HG02973 (cell line): ENCODE measurements at regions not wholly inside any gene's neighbourhood (a gene's known extent, or its start where the extent isn't known, plus 50 kb on each side); places are given as distances from the start of the nearest gene placed in this dataset.
"Not testable (repeated sequence)": the region's sequence is repeated elsewhere in the genome, so short reads cannot be mapped to it uniquely, and the experiment has no call there.

ENCODE experiments used
- ATAC-seq: cut with Tn5 transposase; IDR thresholded peaks from one replicate; pipeline ENCODE4 v1.9.1; 2021; ENCODE audit warnings: moderate library complexity; ENCODE audit not compliant: unreplicated experiment

GRCh38 chr11:110347660-110348059 lies 51.2 kb upstream of the RDX start:
- ATAC-seq: no peak

GRCh38 chr11:110349138-110349996 lies 53.0 kb upstream of the RDX start:
- ATAC-seq: peak; percentile 79

- not testable (repeated sequence) for ATAC-seq
Observed at GRCh38 chr11:110349997-110350383, 53.6 kb upstream of the RDX start.

GRCh38 chr11:110355011-110355744 lies 58.8 kb upstream of the RDX start:
- ATAC-seq: no peak

GRCh38 chr11:110356762-110357671 lies 60.6 kb upstream of the RDX start:
- ATAC-seq: no peak

GRCh38 chr11:110358336-110358735 lies 61.9 kb upstream of the RDX start:
- no peak for ATAC-seq

GRCh38 chr11:110360781-110361408 lies 64.5 kb upstream of the RDX start:
- not testable (repeated sequence) for ATAC-seq

- ATAC-seq: no peak
Observed at GRCh38 chr11:110362971-110363509, 66.6 kb upstream of the RDX start.

GRCh38 chr11:110366291-110366690 lies 63.5 kb upstream of the FDX1 start:
- ATAC-seq: no peak

- ATAC-seq: no peak
Observed at GRCh38 chr11:110367571-110367970, 62.2 kb upstream of the FDX1 start.

GRCh38 chr11:110371084-110371483 lies 58.7 kb upstream of the FDX1 start:
- no peak for ATAC-seq

- ATAC-seq: peak; percentile 87
Observed at GRCh38 chr11:110373051-110373702, 56.6 kb upstream of the FDX1 start.

GRCh38 chr11:110374921-110375320 lies 54.8 kb upstream of the FDX1 start:
- no peak for ATAC-seq

GRCh38 chr11:110375351-110375750 lies 54.4 kb upstream of the FDX1 start:
- no peak for ATAC-seq

- no peak for ATAC-seq
Observed at GRCh38 chr11:110376021-110376420, 53.7 kb upstream of the FDX1 start.

- ATAC-seq: peak; percentile 62
Observed at GRCh38 chr11:110376711-110377324, 52.9 kb upstream of the FDX1 start.

GRCh38 chr11:110377434-110377833 lies 52.3 kb upstream of the FDX1 start:
- no peak for ATAC-seq

GRCh38 chr11:110379261-110379660 lies 50.5 kb upstream of the FDX1 start:
- ATAC-seq: no peak

GRCh38 chr11:110379936-110380335 lies 49.8 kb upstream of the FDX1 start:
- ATAC-seq: no peak
